A673 (cell line): ENCODE measurements at regions not wholly inside any gene's neighbourhood (a gene's known extent, or its start where the extent isn't known, plus 50 kb on each side); places are given as distances from the start of the nearest gene placed in this dataset.

Experiments used
- EZH2 ChIP-seq: fragments of 200-600 bp; sonication (generic); IDR thresholded peaks from 2 replicates; pipeline ENCODE4 v1.6.1; 2017; ENCODE audit warnings: borderline replicate concordance, low read depth, mild to moderate bottlenecking, mixed read lengths, antibody characterized with exemption, low read length; ENCODE audit not compliant: poor library complexity, severe bottlenecking
- TF ChIP-seq, protein P1 (sequence below): fragments of 300-800, 200-600 bp; sonication (generic); conservative IDR thresholded peaks from 2 replicates; pipeline ENCODE4 v1.5.1; 2017; ENCODE audit warnings: low read depth, mild to moderate bottlenecking, antibody characterized with exemption, low read length, moderate library complexity, mixed read lengths

DNA sequence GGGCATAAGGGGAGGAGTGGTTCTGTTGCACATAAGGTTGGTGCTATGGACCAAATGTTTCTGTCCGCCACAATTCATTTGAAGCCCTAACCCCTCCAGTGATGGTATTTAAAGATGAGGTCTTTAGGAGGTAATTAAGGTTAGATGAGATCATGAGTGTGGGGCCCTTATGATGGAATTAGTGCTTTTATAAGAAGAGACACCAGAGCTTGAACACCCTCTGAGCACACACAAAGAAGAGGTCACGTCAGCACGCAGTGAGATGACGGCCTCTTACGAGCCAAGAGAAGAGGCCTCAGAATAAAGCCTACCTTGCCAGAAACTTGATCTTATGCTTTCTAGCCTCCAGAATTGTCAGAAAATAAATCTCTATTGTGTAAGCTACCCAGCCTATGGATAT lies 386.4 kb upstream of the CYRIA start:
- no peak for TF ChIP-seq EZH2
- TF ChIP-seq, protein P1, sequence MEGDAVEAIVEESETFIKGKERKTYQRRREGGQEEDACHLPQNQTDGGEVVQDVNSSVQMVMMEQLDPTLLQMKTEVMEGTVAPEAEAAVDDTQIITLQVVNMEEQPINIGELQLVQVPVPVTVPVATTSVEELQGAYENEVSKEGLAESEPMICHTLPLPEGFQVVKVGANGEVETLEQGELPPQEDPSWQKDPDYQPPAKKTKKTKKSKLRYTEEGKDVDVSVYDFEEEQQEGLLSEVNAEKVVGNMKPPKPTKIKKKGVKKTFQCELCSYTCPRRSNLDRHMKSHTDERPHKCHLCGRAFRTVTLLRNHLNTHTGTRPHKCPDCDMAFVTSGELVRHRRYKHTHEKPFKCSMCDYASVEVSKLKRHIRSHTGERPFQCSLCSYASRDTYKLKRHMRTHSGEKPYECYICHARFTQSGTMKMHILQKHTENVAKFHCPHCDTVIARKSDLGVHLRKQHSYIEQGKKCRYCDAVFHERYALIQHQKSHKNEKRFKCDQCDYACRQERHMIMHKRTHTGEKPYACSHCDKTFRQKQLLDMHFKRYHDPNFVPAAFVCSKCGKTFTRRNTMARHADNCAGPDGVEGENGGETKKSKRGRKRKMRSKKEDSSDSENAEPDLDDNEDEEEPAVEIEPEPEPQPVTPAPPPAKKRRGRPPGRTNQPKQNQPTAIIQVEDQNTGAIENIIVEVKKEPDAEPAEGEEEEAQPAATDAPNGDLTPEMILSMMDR, result no peak
